Cardiac septum (tissue), 1 donor: ENCODE measurements at regions not wholly inside any gene's neighbourhood (a gene's known extent, or its start where the extent isn't known, plus 50 kb on each side); places are given as distances from the start of the nearest gene placed in this dataset.

ENCODE experiments used
- DNase-seq: peaks from one replicate; pipeline ENCODE4 v3.0.0-alpha.2; 2020; ENCODE audit warnings: low spot score
- intact Hi-C: fragments of 100-400 bp; cut with DNase I; formaldehyde crosslinking; loops from one replicate; pipeline ENCODE4 v1.14.0; 2022
- donor health status: DM: no; HTN: no; CAD: no.

GRCh38 chr11:24005202-24005876, 491.5 kb upstream of the LUZP2 start:
- no peak for DNase-seq
- intact Hi-C loops, result no loop called here

- no peak for DNase-seq
- intact Hi-C loops, result no loop called here
Observed at GRCh38 chr11:24043842-24044241, 453.0 kb upstream of the LUZP2 start.

- DNase-seq, result no peak
- intact Hi-C loops, result no loop called here
Observed at GRCh38 chr11:24046731-24047130, 450.1 kb upstream of the LUZP2 start.

GRCh38 chr11:24056051-24056450, 440.8 kb upstream of the LUZP2 start:
- intact Hi-C loops, result no loop called here
- no peak for DNase-seq

- intact Hi-C loops, result no loop called here
- DNase-seq, result no peak
Observed at GRCh38 chr11:24060125-24060524, 436.7 kb upstream of the LUZP2 start.

- intact Hi-C loops, result no loop called here
- DNase-seq, result no peak
Observed at GRCh38 chr11:24064309-24064903, 432.4 kb upstream of the LUZP2 start.

- intact Hi-C loops, result no loop called here
- DNase-seq, result no peak
Observed at GRCh38 chr11:24068197-24068596, 428.7 kb upstream of the LUZP2 start.

GRCh38 chr11:24070435-24070834, 426.4 kb upstream of the LUZP2 start:
- intact Hi-C loops, result no loop called here
- no peak for DNase-seq

- intact Hi-C loops, result no loop called here
- DNase-seq, result no peak
Observed at GRCh38 chr11:24078018-24078417, 418.8 kb upstream of the LUZP2 start.

- DNase-seq, result no peak
- intact Hi-C loops, result no loop called here
Observed at GRCh38 chr11:24082241-24082640, 414.6 kb upstream of the LUZP2 start.

GRCh38 chr11:24082860-24083259, 414.0 kb upstream of the LUZP2 start:
- DNase-seq, result no peak
- intact Hi-C loops, result no loop called here

- intact Hi-C loops, result no loop called here
- DNase-seq, result no peak
Observed at GRCh38 chr11:24084956-24085355, 411.9 kb upstream of the LUZP2 start.

GRCh38 chr11:24086921-24087320, 409.9 kb upstream of the LUZP2 start:
- DNase-seq, result no peak
- intact Hi-C loops, result no loop called here

- intact Hi-C loops, result no loop called here
- DNase-seq, result no peak
Observed at GRCh38 chr11:24091594-24091993, 405.3 kb upstream of the LUZP2 start.

- no peak for DNase-seq
Observed at GRCh38 chr11:24093375-24093774, 403.5 kb upstream of the LUZP2 start.

GRCh38 chr11:24108609-24109008, 388.2 kb upstream of the LUZP2 start:
- intact Hi-C loops, result no loop called here
- no peak for DNase-seq

More at GRCh38 chr11:24093375-24093774, 403.5 kb upstream of the LUZP2 start:
- intact Hi-C loops, result no loop called here

GRCh38 chr11:24122291-24122690, 374.6 kb upstream of the LUZP2 start:
- DNase-seq, result no peak
- intact Hi-C loops, result no loop called here

- DNase-seq, result no peak
- intact Hi-C loops, result no loop called here
Observed at GRCh38 chr11:24124876-24125275, 372.0 kb upstream of the LUZP2 start.

GRCh38 chr11:24131698-24132097, 365.2 kb upstream of the LUZP2 start:
- no peak for DNase-seq
- intact Hi-C loops, result no loop called here

- DNase-seq, result no peak
- intact Hi-C loops, result no loop called here
Observed at GRCh38 chr11:24132471-24132870, 364.4 kb upstream of the LUZP2 start.

GRCh38 chr11:24134879-24135589, 361.8 kb upstream of the LUZP2 start:
- DNase-seq, result no peak
- intact Hi-C loops, result no loop called here
